ENCODE measurements at regions not wholly inside any gene's neighbourhood (a gene's known extent, or its start where the extent isn't known, plus 50 kb on each side); places are given as distances from the start of the nearest gene placed in this dataset.

DNA sequence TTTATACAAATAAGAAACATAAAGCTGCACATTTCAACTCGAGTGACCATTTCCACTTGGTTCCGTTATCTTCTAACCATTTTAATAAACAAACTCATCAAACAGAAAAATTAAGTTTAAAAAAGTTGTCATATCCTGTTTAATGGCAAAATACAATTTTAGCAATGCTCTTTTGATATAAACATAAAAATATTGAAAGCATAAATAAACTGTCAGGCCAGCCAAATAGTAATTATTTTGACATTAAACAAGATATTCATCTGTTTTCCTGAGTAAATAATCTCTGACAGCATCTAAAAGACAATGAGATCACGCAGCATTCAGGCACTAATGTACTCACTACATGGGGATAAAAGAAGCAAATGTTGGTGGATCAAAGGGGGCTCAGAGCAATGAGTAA, 145.3 kb upstream of the ATP5MC3 start:
- TF ChIP-seq CTCF (conservative IDR thresholded peaks at IDR 0.05) (no peak), ZFX (IDR thresholded peaks at IDR 0.05) (no peak)

Data from C4-2B (cell line).